ENCODE measurements at regions not wholly inside any gene's neighbourhood (a gene's known extent, or its start where the extent isn't known, plus 50 kb on each side); places are given as distances from the start of the nearest gene placed in this dataset.

- TF ChIP-seq CTCF (IDR thresholded peaks at IDR 0.05) (no peak), POLR2A (IDR thresholded peaks at IDR 0.05) (no peak)
Observed at GRCh38 chr2:5144159-5144558, 548.0 kb upstream of the SOX11 start.

All from lower leg skin (tissue), 3 donors.